Activated CD8-positive, alpha-beta T cell treated with anti-CD3 and anti-CD28 coated beads for 36 hours (primary cell): ENCODE measurements at regions not wholly inside any gene's neighbourhood (a gene's known extent, or its start where the extent isn't known, plus 50 kb on each side); places are given as distances from the start of the nearest gene placed in this dataset.

Experiments used
- ATAC-seq: fragments of 200-7000 bp; cut with Tn5 transposase; one replicate; pipeline ENCODE4 v1.10.0; 2021; ENCODE audit warnings: mild to moderate bottlenecking, moderate library complexity
- CTCF ChIA-PET: fragments of 350-600 bp; sonication (Branson Sonifier 250); formaldehyde crosslinking; loops from one replicate; lab custom pipeline; 2021; ENCODE audit warnings: antibody characterized with exemption; lab: Charles Lee
- POLR2A ChIA-PET: fragments of 350-600 bp; sonication (Branson Sonifier 250); formaldehyde crosslinking; loops from one replicate; lab custom pipeline; 2021; ENCODE audit warnings: antibody characterized with exemption; lab: Charles Lee
- DNase-seq: peaks from one replicate; pipeline ENCODE4 v3.0.0-alpha.2; 2020
- H3K27ac Mint-ChIP-seq: one replicate; pipeline ENCODE4 v1.8.0; 2021; ENCODE audit warnings: mild to moderate bottlenecking, mixed read lengths
- H3K27me3 Mint-ChIP-seq: one replicate; pipeline ENCODE4 v1.8.0; 2021; ENCODE audit warnings: mixed read lengths
- H3K36me3 Mint-ChIP-seq: one replicate; pipeline ENCODE4 v1.8.0; 2021; ENCODE audit warnings: low read depth, mixed read lengths
- H3K4me1 Mint-ChIP-seq: one replicate; pipeline ENCODE4 v1.8.0; 2021; ENCODE audit warnings: low read depth, mixed read lengths
- H3K4me3 Mint-ChIP-seq: one replicate; pipeline ENCODE4 v1.8.0; 2021; ENCODE audit warnings: mild to moderate bottlenecking, moderate library complexity, mixed read lengths
- H3K9me3 Mint-ChIP-seq: one replicate; pipeline ENCODE4 v1.8.0; 2021; ENCODE audit warnings: mixed read lengths
- intact Hi-C: fragments of 100-400 bp; cut with micrococcal nuclease; formaldehyde crosslinking; loops from one replicate; pipeline ENCODE4 v1.10.0; 2022
- TF ChIP-seq, protein P1 (sequence below): fragments of 200-600 bp; IDR thresholded peaks from one replicate; pipeline ENCODE4 v1.8.0; 2022; ENCODE audit warnings: antibody characterized with exemption, mild to moderate bottlenecking

DNA sequence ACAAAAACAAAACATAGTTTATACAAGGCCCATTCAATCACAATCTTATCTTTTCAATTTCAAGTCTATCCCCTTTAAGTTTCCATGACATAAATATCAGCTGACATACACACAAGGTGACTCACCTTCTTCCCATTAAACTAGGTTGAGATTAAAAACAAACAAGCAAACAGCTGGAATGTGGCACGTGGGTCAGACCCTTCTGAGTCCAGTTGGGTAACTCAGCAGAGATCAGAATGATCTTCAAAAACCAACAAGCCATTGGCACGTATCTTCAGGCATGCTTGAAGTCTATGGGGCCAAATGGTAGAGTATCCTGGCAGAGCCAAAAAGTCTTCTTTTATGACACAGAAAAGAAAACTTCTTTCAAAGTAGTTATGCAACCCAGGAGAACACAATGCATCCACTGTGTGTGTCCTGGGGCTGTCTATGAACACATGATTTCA, 603.5 kb upstream of the CITED2 start:
- Mint-ChIP-seq H3K27ac (no peak overlapping the region), H3K4me1 (peaks cover 5% of the 10 kb centered on the region), H3K4me3 (no peak overlapping the region), H3K9me3 (no peaks in the 10 kb centered on the region), H3K36me3 (no peaks in the 10 kb centered on the region), H3K27me3 (peaks cover 16% of the 10 kb centered on the region)
- POLR2A ChIA-PET, result no interaction called here
- no peak for DNase-seq
- CTCF ChIA-PET, result no interaction called here
- ATAC-seq, result no peak
- TF ChIP-seq, protein P1, sequence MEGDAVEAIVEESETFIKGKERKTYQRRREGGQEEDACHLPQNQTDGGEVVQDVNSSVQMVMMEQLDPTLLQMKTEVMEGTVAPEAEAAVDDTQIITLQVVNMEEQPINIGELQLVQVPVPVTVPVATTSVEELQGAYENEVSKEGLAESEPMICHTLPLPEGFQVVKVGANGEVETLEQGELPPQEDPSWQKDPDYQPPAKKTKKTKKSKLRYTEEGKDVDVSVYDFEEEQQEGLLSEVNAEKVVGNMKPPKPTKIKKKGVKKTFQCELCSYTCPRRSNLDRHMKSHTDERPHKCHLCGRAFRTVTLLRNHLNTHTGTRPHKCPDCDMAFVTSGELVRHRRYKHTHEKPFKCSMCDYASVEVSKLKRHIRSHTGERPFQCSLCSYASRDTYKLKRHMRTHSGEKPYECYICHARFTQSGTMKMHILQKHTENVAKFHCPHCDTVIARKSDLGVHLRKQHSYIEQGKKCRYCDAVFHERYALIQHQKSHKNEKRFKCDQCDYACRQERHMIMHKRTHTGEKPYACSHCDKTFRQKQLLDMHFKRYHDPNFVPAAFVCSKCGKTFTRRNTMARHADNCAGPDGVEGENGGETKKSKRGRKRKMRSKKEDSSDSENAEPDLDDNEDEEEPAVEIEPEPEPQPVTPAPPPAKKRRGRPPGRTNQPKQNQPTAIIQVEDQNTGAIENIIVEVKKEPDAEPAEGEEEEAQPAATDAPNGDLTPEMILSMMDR, result no peak
- intact Hi-C loops, result no loop called here

DNA sequence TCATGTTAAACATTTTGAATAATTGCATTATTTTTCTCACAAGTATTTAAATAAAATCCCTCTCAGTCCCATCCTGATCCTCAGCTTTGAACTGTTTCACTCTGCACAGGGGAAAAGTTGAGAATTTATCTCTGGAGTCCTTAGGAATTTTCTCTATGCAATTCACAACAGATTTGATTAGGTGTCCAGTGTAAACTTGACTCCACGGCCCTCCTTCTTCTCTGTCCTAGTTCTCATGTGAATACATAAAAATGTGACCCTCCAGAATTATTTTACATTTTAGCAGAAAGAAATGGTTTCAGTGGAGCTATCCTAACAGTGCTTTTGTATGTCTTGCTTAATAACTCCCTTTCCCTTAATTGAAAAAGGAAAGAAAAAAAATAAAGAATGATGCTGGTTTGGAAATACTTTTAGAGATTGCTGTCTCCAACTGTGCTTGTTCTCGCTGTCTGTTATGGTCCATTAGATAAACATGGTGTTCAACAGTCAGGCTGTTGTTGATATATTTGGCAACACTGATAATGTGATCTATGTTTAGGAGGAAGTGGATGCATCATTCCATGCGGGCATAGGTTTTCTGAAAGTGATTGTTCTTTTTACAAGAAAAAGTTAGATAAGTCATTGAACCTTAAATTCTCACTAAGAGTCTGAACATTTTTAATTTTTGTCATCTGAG, 599.4 kb upstream of the CITED2 start:
- ATAC-seq (no peak), DNase-seq (no peak)
- H3K36me3 Mint-ChIP-seq, result no peaks in the 10 kb centered on the region
- H3K27ac Mint-ChIP-seq, result no peak overlapping the region
- H3K4me1 Mint-ChIP-seq, result no peaks in the 10 kb centered on the region
- no peaks in the 10 kb centered on the region for H3K9me3 Mint-ChIP-seq
- CTCF ChIA-PET, result no interaction called here
- peaks cover 21% of the 10 kb centered on the region for H3K27me3 Mint-ChIP-seq
- POLR2A ChIA-PET, result no interaction called here
- no peak overlapping the region for H3K4me3 Mint-ChIP-seq
- TF ChIP-seq, protein P1, result no peak
- intact Hi-C loops, result no loop called here

DNA sequence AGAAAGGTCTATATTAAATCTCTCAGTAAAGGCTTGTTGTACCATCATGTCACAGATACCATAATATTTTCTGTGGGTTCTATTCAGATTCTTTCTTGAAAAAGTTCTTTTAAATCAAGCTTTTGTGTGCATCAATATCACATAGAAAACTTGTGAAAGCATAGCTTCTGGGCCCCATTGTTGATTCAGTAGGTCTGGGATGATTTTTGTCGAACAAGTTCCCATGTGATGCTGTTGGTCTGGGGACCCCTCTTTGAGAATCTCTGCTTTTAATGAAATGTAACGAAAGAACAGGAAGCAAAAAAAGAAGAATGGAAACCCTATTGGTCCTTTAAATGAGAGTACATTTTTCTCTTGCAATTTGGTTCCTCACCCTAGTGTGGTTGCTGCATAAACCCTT, 597.7 kb upstream of the CITED2 start:
- intact Hi-C loops, result no loop called here
- no peak overlapping the region for H3K27ac Mint-ChIP-seq
- H3K4me3 Mint-ChIP-seq, result no peak overlapping the region
- TF ChIP-seq, protein P1, result no peak
- ChIA-PET CTCF (no interaction called here), POLR2A (no interaction called here)
- no peak for DNase-seq
- peaks cover 15% of the 10 kb centered on the region for H3K27me3 Mint-ChIP-seq
- H3K4me1 Mint-ChIP-seq, result no peaks in the 10 kb centered on the region
- ATAC-seq, result no peak
- H3K9me3 Mint-ChIP-seq, result no peaks in the 10 kb centered on the region
- H3K36me3 Mint-ChIP-seq, result no peaks in the 10 kb centered on the region

DNA sequence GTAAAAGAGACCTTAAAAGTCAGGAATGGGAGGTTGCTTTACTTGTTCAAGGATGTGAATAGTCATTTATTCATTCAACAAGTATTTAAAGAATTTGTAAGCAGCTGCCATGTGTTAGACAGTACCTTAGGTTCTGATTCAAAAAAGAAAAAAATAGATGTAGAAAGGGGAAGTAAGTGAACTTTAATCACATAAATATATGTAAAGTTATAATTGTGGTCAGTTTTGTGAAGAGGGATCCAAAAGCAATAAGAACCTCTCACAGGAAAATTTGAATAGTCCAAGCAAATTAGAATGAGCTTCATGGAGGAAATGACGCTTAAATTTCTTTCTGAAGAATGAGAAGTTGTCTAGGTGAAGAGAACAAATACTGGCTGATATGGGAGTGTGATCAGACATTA, 596.1 kb upstream of the CITED2 start:
- no peak for DNase-seq
- H3K36me3 Mint-ChIP-seq, result no peaks in the 10 kb centered on the region
- no peak for ATAC-seq
- no peaks in the 10 kb centered on the region for H3K9me3 Mint-ChIP-seq
- no peak overlapping the region for H3K27ac Mint-ChIP-seq
- H3K4me1 Mint-ChIP-seq, result no peaks in the 10 kb centered on the region
- TF ChIP-seq, protein P1, result no peak
- no peak overlapping the region for H3K4me3 Mint-ChIP-seq
- peaks cover 7% of the 10 kb centered on the region for H3K27me3 Mint-ChIP-seq
- intact Hi-C loops, result no loop called here
- ChIA-PET CTCF (no interaction called here), POLR2A (no interaction called here)

DNA sequence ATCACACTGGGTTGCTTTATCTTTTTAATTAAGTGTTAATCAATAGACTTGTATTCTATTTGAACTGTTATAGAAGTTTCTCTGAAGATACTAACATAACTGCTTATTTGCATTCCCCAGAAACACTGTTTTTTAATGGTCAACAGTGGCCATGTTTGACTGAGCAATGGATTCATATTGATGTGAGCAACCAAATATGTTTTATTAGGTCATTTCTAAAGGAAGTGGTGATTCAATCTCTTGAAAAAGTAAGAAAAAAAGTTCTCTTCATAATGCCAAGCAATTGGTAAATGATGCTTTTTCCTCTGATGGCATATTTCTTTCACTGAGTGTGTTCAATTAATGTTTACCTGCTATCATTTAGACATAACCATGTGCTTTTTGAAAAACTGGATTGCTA, 593.0 kb upstream of the CITED2 start:
- TF ChIP-seq, protein P1, result no peak
- H3K27ac Mint-ChIP-seq, result no peak overlapping the region
- H3K9me3 Mint-ChIP-seq, result no peaks in the 10 kb centered on the region
- H3K4me1 Mint-ChIP-seq, result no peaks in the 10 kb centered on the region
- H3K36me3 Mint-ChIP-seq, result no peaks in the 10 kb centered on the region
- ChIA-PET CTCF (no interaction called here), POLR2A (no interaction called here)
- no peak overlapping the region for H3K4me3 Mint-ChIP-seq
- intact Hi-C loops, result no loop called here
- H3K27me3 Mint-ChIP-seq, result peaks cover 6% of the 10 kb centered on the region
- ATAC-seq (no peak), DNase-seq (no peak)
